ENCODE measurements at regions not wholly inside any gene's neighbourhood (a gene's known extent, or its start where the extent isn't known, plus 50 kb on each side); places are given as distances from the start of the nearest gene placed in this dataset.
A peak's percentile ranks its signal among the peaks of the same experiment; 100 is the strongest.

GRCh38 chr1:244989813-244990212 is 125.5 kb upstream of the HNRNPU start:
- Histone ChIP-seq H3K4me3 (replicated peaks in 1 of 3; ENCODE audit: insufficient read depth in 1 of 3, low read depth in 1 of 3, low read length in 3 of 3) (no peak overlapping the region), H4K20me1 (replicated peaks; ENCODE audit: control insufficient read depth, extremely low read depth, insufficient read depth, low read length) (no peaks in the 10 kb centered on the region), H2AFZ (ENCODE audit: low read depth, low read length) (no peak overlapping the region), H3K9me3 (replicated peaks; ENCODE audit: control insufficient read depth, insufficient read depth, low read length) (no peaks in the 10 kb centered on the region), H3K36me3 (ENCODE audit: control insufficient read depth in 2 of 2, extremely low read depth in 1 of 2, insufficient read depth in 2 of 2, low read length in 2 of 2) (no peaks in the 10 kb centered on the region), H3K9ac (replicated peaks; ENCODE audit: extremely low read depth, insufficient read depth, low read length) (no peak overlapping the region), H3K4me2 (ENCODE audit: insufficient read depth, low read length) (peak overlapping the region; percentile 5), H3K79me2 (ENCODE audit: control insufficient read depth, insufficient read depth, low read length) (no peaks in the 10 kb centered on the region), H3K27ac (ENCODE audit: insufficient read depth, low read depth, low read length) (peak overlapping the region; percentile 34), H3K4me1 (ENCODE audit: control insufficient read depth, extremely low read depth, insufficient read depth, low read length) (peaks cover 24% of the 10 kb centered on the region), H3K9me1 (replicated peaks; ENCODE audit: control insufficient read depth, extremely low read depth, insufficient read depth, low read length) (no peaks in the 10 kb centered on the region), H3K27me3 (ENCODE audit: control insufficient read depth in 2 of 2, insufficient read depth in 2 of 2, low read length in 2 of 2) (no peaks in the 10 kb centered on the region)
- DNase-seq (ENCODE audit: low read depth, low spot score) (peak; percentile 35), FAIRE-seq (peak; percentile 76)
- POLR2A ChIA-PET: no interaction called here
- BruUV-seq (replicated peaks): no TSS peak
- CTCF ChIA-PET: interaction anchor here (0.8 to 2.9 kb wide), 2 partner anchors 53 to 188 kb away, joined by 3 to 14 read pairs; no protein-coding TSS in a partner anchor
- dilution Hi-C loops (cut with MboI; ENCODE audit: extremely low pct_ligation_motif_present, low sequenced_read_pairs) (no loop called here), intact Hi-C loops (cut with micrococcal nuclease) (loop anchor here (1.0 kb wide), 1 partner anchor 19 kb away; no protein-coding TSS in a partner anchor)
- TF ChIP-seq MAX (IDR thresholded peaks at IDR 0.05; ENCODE audit: insufficient read depth, insufficient read length) (no peak), JUN (IDR thresholded peaks at IDR 0.05; ENCODE audit: borderline replicate concordance, insufficient read depth, insufficient read length, low read depth) (peak; percentile 70)

GRCh38 chr1:244988521-244988920 is 124.2 kb upstream of the HNRNPU start:
- Histone ChIP-seq H3K9ac (replicated peaks; ENCODE audit: extremely low read depth, insufficient read depth, low read length) (no peak overlapping the region), H3K27me3 (ENCODE audit: control insufficient read depth in 2 of 2, insufficient read depth in 2 of 2, low read length in 2 of 2) (no peaks in the 10 kb centered on the region), H3K9me3 (replicated peaks; ENCODE audit: control insufficient read depth, insufficient read depth, low read length) (no peaks in the 10 kb centered on the region), H3K4me1 (ENCODE audit: control insufficient read depth, extremely low read depth, insufficient read depth, low read length) (peaks cover 24% of the 10 kb centered on the region), H3K36me3 (ENCODE audit: control insufficient read depth in 2 of 2, extremely low read depth in 1 of 2, insufficient read depth in 2 of 2, low read length in 2 of 2) (no peaks in the 10 kb centered on the region), H3K4me2 (ENCODE audit: insufficient read depth, low read length) (peak overlapping the region; percentile 43), H4K20me1 (replicated peaks; ENCODE audit: control insufficient read depth, extremely low read depth, insufficient read depth, low read length) (no peaks in the 10 kb centered on the region), H2AFZ (ENCODE audit: low read depth, low read length) (no peak overlapping the region), H3K27ac (ENCODE audit: insufficient read depth, low read depth, low read length) (no peak overlapping the region), H3K9me1 (replicated peaks; ENCODE audit: control insufficient read depth, extremely low read depth, insufficient read depth, low read length) (no peaks in the 10 kb centered on the region), H3K79me2 (ENCODE audit: control insufficient read depth, insufficient read depth, low read length) (no peaks in the 10 kb centered on the region), H3K4me3 (replicated peaks in 1 of 3; ENCODE audit: insufficient read depth in 1 of 3, low read depth in 1 of 3, low read length in 3 of 3) (no peak overlapping the region)
- BruUV-seq (replicated peaks): no TSS peak
- FAIRE-seq (peak; percentile 78), DNase-seq (ENCODE audit: low read depth, low spot score) (peak; percentile 49)
- POLR2A ChIA-PET: no interaction called here
- CTCF ChIA-PET: interaction anchor here (2.1 kb wide), 1 partner anchor 17 kb away, joined by 6 read pairs; no protein-coding TSS in a partner anchor
- TF ChIP-seq FOS (IDR thresholded peaks at IDR 0.05; ENCODE audit: borderline replicate concordance, insufficient read depth, low read length) (peak; percentile 49), JUN (IDR thresholded peaks at IDR 0.05; ENCODE audit: borderline replicate concordance, insufficient read depth, insufficient read length, low read depth) (peak; percentile 42), MAX (IDR thresholded peaks at IDR 0.05; ENCODE audit: insufficient read depth, insufficient read length) (no peak), CTCF (IDR thresholded peaks at IDR 0.05; ENCODE audit: extremely low read depth in 1 of 2, insufficient read depth in 1 of 2, low read depth in 1 of 2, low read length in 2 of 2) (no peak), MYC (IDR thresholded peaks at IDR 0.05; ENCODE audit: low read depth, low read length) (no peak)
- intact Hi-C loops (cut with micrococcal nuclease) (no loop called here), dilution Hi-C loops (cut with MboI; ENCODE audit: extremely low pct_ligation_motif_present, low sequenced_read_pairs) (no loop called here)
